ENCODE measurements at regions not wholly inside any gene's neighbourhood (a gene's known extent, or its start where the extent isn't known, plus 50 kb on each side); places are given as distances from the start of the nearest gene placed in this dataset.

DNA sequence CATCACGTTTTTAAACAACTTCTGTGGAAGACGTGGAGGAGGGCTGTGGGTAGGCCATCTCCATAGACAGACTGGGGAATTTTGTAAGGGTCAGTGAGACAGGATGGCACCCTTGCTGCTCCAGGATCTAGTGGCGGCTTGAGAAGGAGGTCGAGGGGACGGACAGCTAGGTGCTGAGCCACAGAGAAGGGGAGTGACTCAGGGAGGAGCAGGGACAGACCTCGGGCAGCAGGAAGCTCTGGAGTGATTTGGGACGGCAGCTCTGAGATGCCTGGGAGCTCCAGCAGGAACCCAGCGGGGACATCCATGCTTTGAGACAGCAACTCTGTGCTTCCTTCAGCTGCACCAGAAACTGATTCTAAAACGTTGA lies 169.1 kb upstream of the SOX1 start:
- H3K79me2 ChIP-seq (ENCODE audit: control insufficient read depth, insufficient read depth, low read length), result no peaks in the 10 kb centered on the region
- no peak overlapping the region for H3K4me3 ChIP-seq (ENCODE audit: control extremely low read depth in 1 of 5, extremely low read depth in 1 of 5, insufficient read depth in 1 of 5, low read depth in 2 of 5, low read length in 4 of 5)
- Mint-ChIP-seq H3K4me3 (no peak overlapping the region), H3K9me3 (ENCODE audit: insufficient read depth) (no peaks in the 10 kb centered on the region), H3K4me1 (no peaks in the 10 kb centered on the region), H3K27me3 (peaks cover 3% of the 10 kb centered on the region), H3K27ac (no peak overlapping the region)
- no peak for ATAC-seq (ENCODE audit: low read depth)
- H3K9me3 ChIP-seq (ENCODE audit: control extremely low read depth in 1 of 3, control insufficient read depth in 2 of 3, insufficient read depth in 1 of 3, low read length in 2 of 3), result peaks cover 0 to 31% (median 0%) of the 10 kb centered on the region in 3 donors
- ChIA-PET POLR2A (no interaction called here), CTCF (no interaction called here)
- H4K20me1 ChIP-seq (ENCODE audit: control insufficient read depth, insufficient read depth, low read length, poor library complexity, severe bottlenecking), result no peaks in the 10 kb centered on the region
- WGBS (ENCODE audit: insufficient coverage), result 72% methylated on average over 8 of the region's 9 CpGs
- H3K4me1 ChIP-seq (ENCODE audit: control insufficient read depth in 2 of 2, insufficient read depth in 2 of 2, low read length in 2 of 2), result no peaks in the 10 kb centered on the region
- H3K36me3 ChIP-seq (replicated peaks in 1 of 2; ENCODE audit: control extremely low read depth in 1 of 2, control insufficient read depth in 1 of 2, extremely low read depth in 1 of 2, insufficient read depth in 2 of 2, low read length in 1 of 2), result no peaks in the 10 kb centered on the region
- intact Hi-C loops (cut with micrococcal nuclease), result no loop called here
- H3K9ac ChIP-seq (ENCODE audit: low read length), result no peak overlapping the region
- no peak overlapping the region for H3K4me2 ChIP-seq (replicated peaks; ENCODE audit: low read depth, low read length, poor library complexity, severe bottlenecking)
- no peak for TF ChIP-seq EZH2 (IDR thresholded peaks at IDR 0.05; ENCODE audit: borderline replicate concordance, insufficient read depth, low read depth, low read length, poor library complexity, severe bottlenecking)
- TF ChIP-seq, protein P1, sequence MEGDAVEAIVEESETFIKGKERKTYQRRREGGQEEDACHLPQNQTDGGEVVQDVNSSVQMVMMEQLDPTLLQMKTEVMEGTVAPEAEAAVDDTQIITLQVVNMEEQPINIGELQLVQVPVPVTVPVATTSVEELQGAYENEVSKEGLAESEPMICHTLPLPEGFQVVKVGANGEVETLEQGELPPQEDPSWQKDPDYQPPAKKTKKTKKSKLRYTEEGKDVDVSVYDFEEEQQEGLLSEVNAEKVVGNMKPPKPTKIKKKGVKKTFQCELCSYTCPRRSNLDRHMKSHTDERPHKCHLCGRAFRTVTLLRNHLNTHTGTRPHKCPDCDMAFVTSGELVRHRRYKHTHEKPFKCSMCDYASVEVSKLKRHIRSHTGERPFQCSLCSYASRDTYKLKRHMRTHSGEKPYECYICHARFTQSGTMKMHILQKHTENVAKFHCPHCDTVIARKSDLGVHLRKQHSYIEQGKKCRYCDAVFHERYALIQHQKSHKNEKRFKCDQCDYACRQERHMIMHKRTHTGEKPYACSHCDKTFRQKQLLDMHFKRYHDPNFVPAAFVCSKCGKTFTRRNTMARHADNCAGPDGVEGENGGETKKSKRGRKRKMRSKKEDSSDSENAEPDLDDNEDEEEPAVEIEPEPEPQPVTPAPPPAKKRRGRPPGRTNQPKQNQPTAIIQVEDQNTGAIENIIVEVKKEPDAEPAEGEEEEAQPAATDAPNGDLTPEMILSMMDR (IDR thresholded peaks at IDR 0.05), result no peak
- H3K27ac ChIP-seq (ENCODE audit: low read length in 2 of 2), result no peak overlapping the region
- peaks cover 0 to 18% (median 7%) of the 10 kb centered on the region in 4 experiments for H3K27me3 ChIP-seq (replicated peaks in 1 of 4; ENCODE audit: control extremely low read depth in 1 of 4, control insufficient read depth in 3 of 4, insufficient read depth in 4 of 4, low read length in 3 of 4)
- DNase-seq, result no peak
- H2AFZ ChIP-seq (ENCODE audit: insufficient read depth, low read depth, low read length, poor library complexity, severe bottlenecking), result no peak overlapping the region

DNA sequence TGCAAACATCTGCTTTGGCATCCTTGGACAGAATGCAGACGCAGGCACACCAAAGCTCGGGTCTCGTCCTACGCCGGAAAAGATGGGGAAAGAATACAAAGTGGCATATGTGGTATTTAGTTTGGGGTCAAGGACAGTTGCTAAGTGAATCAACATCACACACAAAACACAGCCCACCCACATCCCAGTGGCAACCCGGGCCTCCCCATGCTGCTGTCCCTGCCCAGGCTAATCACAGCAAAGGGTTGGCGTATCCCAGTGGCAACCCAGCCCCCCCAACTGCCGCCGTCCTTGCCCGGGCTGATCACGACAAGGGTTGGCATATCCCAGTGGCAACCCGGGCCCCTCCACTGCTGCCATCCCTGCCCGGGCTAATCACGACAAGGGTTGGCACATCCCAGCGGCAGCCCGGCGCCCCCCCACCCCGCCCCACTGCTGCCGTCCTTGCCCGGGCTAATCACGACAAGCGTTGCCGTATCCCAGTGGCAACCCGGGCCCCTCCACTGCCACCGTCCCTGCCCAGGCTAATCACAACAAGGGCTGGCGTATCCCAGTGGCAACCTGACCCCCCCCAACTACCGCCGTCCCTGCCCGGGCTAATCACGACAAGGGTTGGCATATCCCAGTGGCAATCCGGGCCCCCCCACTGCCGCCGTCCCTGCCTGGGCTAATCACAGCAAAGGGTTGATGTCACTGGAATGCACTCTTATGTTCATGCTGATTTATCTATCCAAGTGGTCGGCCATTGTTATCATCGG lies 167.8 kb upstream of the SOX1 start:
- Histone ChIP-seq H3K79me2 (ENCODE audit: control insufficient read depth, insufficient read depth, low read length) (no peaks in the 10 kb centered on the region), H4K20me1 (ENCODE audit: control insufficient read depth, insufficient read depth, low read length, poor library complexity, severe bottlenecking) (no peaks in the 10 kb centered on the region), H3K4me1 (ENCODE audit: control insufficient read depth in 2 of 2, insufficient read depth in 2 of 2, low read length in 2 of 2) (no peaks in the 10 kb centered on the region), H3K4me2 (replicated peaks; ENCODE audit: low read depth, low read length, poor library complexity, severe bottlenecking) (no peak overlapping the region), H3K36me3 (replicated peaks in 1 of 2; ENCODE audit: control extremely low read depth in 1 of 2, control insufficient read depth in 1 of 2, extremely low read depth in 1 of 2, insufficient read depth in 2 of 2, low read length in 1 of 2) (no peaks in the 10 kb centered on the region), H3K9me3 (ENCODE audit: control extremely low read depth in 1 of 3, control insufficient read depth in 2 of 3, insufficient read depth in 1 of 3, low read length in 2 of 3) (peaks cover 0 to 18% (median 0%) of the 10 kb centered on the region in 3 donors), H3K4me3 (ENCODE audit: control extremely low read depth in 1 of 5, extremely low read depth in 1 of 5, insufficient read depth in 1 of 5, low read depth in 2 of 5, low read length in 4 of 5) (no peak overlapping the region), H3K27ac (ENCODE audit: low read length in 2 of 2) (no peak overlapping the region), H3K9ac (ENCODE audit: low read length) (no peak overlapping the region), H3K27me3 (replicated peaks in 1 of 4; ENCODE audit: control extremely low read depth in 1 of 4, control insufficient read depth in 3 of 4, insufficient read depth in 4 of 4, low read length in 3 of 4) (peaks cover 0 to 5% (median 0%) of the 10 kb centered on the region in 4 experiments), H2AFZ (ENCODE audit: insufficient read depth, low read depth, low read length, poor library complexity, severe bottlenecking) (no peak overlapping the region)
- intact Hi-C loops (cut with micrococcal nuclease), result no loop called here
- Mint-ChIP-seq H3K4me1 (no peaks in the 10 kb centered on the region), H3K27me3 (no peaks in the 10 kb centered on the region), H3K27ac (no peak overlapping the region), H3K9me3 (ENCODE audit: insufficient read depth) (no peaks in the 10 kb centered on the region), H3K4me3 (no peak overlapping the region)
- POLR2A ChIA-PET, result no interaction called here
- no peak for TF ChIP-seq EZH2 (IDR thresholded peaks at IDR 0.05; ENCODE audit: borderline replicate concordance, insufficient read depth, low read depth, low read length, poor library complexity, severe bottlenecking)
- TF ChIP-seq, protein P1 (IDR thresholded peaks at IDR 0.05), result no peak
- ATAC-seq (ENCODE audit: low read depth) (no peak), DNase-seq (no peak)
- CTCF ChIA-PET, result no interaction called here
- 92% methylated on average over 26 of the region's 35 CpGs for WGBS (ENCODE audit: insufficient coverage)

Data from B cell (primary cell).